Breast epithelium (tissue), 4 donors: ENCODE measurements at regions not wholly inside any gene's neighbourhood (a gene's known extent, or its start where the extent isn't known, plus 50 kb on each side); places are given as distances from the start of the nearest gene placed in this dataset.
"Not testable (repeated sequence)": the region's sequence is repeated elsewhere in the genome, so short reads cannot be mapped to it uniquely, and the experiment has no call there.

ENCODE experiments used
- DNase-seq, 2 donors: peaks; one replicate each; pipeline ENCODE4 v3.0.0-alpha.2; 2019; ENCODE audit warnings: low spot score in 2 of 2
- H3K27ac ChIP-seq, 2 donors: fragments of 200-600 bp; sonication (generic) in 1 of 2; one replicate each; pipeline ENCODE4 v1.5.1; 2016 to 2019; ENCODE audit warnings: mild to moderate bottlenecking in 1 of 2
- H3K27me3 ChIP-seq, 2 donors: fragments of 200-600 bp; sonication (generic) in 1 of 2; one replicate each; pipeline versions ENCODE4 v1.5.1 to v1.6.0; 2017 to 2019; ENCODE audit warnings: control low read depth in 1 of 2, mild to moderate bottlenecking in 1 of 2
- H3K36me3 ChIP-seq: fragments of 200-600 bp; one replicate; pipeline ENCODE4 v1.5.1; 2019
- H3K4me1 ChIP-seq, 2 donors: fragments of 200-600 bp; sonication (generic); one replicate each; pipeline ENCODE4 v1.5.1; 2016 to 2019; ENCODE audit warnings: control low read depth in 1 of 2
- H3K4me3 ChIP-seq, 3 donors: fragments of 200-600 bp; sonication (generic); 1 replicate in 2 of 3; 2 replicates in 1 of 3; pipeline ENCODE4 v1.5.1; 2016 to 2019; ENCODE audit warnings: mild to moderate bottlenecking in 3 of 3, moderate library complexity in 2 of 3
- H3K9me3 ChIP-seq, 2 donors: fragments of 200-600 bp; sonication (generic) in 1 of 2; one replicate each; pipeline ENCODE4 v1.5.1; 2016 to 2019; ENCODE audit warnings: control low read depth in 1 of 2
- CTCF ChIP-seq, 3 donors: fragments of 450-650 bp; IDR thresholded peaks; one replicate each; pipeline ENCODE4 v1.5.1; 2016 to 2017; ENCODE audit warnings: antibody characterized with exemption in 3 of 3, mild to moderate bottlenecking in 3 of 3, moderate library complexity in 3 of 3
- POLR2A ChIP-seq: fragments of 450-650 bp; IDR thresholded peaks from one replicate; pipeline ENCODE4 v1.6.1; 2016; ENCODE audit warnings: antibody characterized with exemption, mild to moderate bottlenecking, moderate library complexity
- POLR2AphosphoS5 ChIP-seq, 3 donors: sonication (generic); formaldehyde crosslinking; IDR thresholded peaks; one replicate each; pipeline ENCODE4 v1.6.1; 2017; ENCODE audit warnings: antibody characterized with exemption in 3 of 3
- intact Hi-C: fragments of 100-400 bp; cut with DNase I; formaldehyde crosslinking; loops from one replicate; pipeline ENCODE4 v1.15.1; 2023; ENCODE audit warnings: low total_unique reads

- no peaks in the 10 kb centered on the region for H3K27me3 ChIP-seq
- intact Hi-C loops = no loop called here
- no peak for TF ChIP-seq CTCF (IDR thresholded peaks at IDR 0.05)
- TF ChIP-seq POLR2AphosphoS5 (IDR thresholded peaks at IDR 0.05) = no peak
- no peak for TF ChIP-seq POLR2A
- H3K4me3 ChIP-seq = no peak overlapping the region
- no peak overlapping the region for H3K27ac ChIP-seq
- no peak for DNase-seq
- H3K9me3 ChIP-seq = no peaks in the 10 kb centered on the region
- H3K36me3 ChIP-seq = no peaks in the 10 kb centered on the region
- no peaks in the 10 kb centered on the region for H3K4me1 ChIP-seq
Measured at GRCh38 chr11:134958870-134959269, 546.8 kb upstream of the B3GAT1 start.

DNA sequence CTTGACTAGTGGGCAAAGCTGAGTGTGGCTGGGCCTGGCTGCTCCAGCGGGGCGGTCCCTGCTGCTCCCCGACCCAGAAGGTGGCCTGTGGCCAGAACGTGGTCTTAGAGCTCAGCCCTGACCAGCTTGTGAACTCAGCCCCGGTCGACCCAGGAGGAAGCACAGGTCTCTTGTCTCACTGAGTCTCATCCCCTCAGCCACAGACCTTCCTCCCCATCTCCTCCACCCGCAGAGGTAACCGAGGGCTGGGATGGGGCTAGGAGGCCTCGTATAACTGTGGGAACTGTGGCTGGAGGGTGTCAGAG is 546.2 kb upstream of the B3GAT1 start:
- no peak overlapping the region for H3K27ac ChIP-seq
- intact Hi-C loops = no loop called here
- H3K4me1 ChIP-seq = no peaks in the 10 kb centered on the region
- DNase-seq = no peak
- H3K9me3 ChIP-seq = no peaks in the 10 kb centered on the region
- TF ChIP-seq POLR2AphosphoS5 (IDR thresholded peaks at IDR 0.05) = no peak
- TF ChIP-seq POLR2A = no peak
- no peak for TF ChIP-seq CTCF (IDR thresholded peaks at IDR 0.05)
- H3K4me3 ChIP-seq = no peak overlapping the region
- H3K36me3 ChIP-seq = no peaks in the 10 kb centered on the region
- no peaks in the 10 kb centered on the region for H3K27me3 ChIP-seq

DNA sequence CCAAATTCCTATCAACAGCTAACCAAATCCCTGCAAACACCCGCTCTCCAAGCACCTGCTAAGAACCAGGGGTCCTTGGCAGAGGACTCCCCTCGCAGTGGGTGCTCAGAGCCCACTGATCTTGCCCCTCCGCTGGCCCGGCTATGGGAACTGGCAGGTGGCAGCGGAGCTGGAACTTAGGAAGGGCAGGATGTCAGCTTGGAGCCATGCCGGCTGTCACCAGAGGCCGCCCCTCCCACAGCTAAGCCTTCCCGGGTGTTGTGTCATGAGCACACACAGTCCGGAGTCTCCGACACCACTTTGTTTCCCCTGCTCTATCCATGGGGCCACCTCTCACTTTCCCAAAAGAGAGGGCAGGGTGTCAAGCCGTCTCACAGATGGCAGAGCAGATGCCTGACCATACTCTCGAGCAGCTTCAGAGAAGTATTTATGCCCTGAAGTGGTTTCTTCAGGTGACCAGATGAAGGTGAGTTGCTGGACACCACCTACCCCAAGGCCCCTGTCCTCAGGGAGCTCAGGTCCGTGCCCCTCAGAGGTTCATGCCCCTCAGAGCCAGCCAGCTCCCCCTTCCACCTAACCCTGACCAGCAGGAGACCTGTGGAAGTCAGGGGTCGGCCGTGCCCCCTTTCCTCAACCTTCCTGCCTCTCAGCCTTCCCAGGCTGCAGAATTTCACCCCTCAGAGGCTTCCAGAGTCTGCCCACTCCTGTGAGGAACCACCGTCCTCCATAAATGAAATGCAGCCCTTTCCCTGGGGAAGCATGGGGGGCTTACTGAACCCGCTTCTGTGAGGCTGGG is 545.7 kb upstream of the B3GAT1 start:
- TF ChIP-seq POLR2AphosphoS5 (IDR thresholded peaks at IDR 0.05) (no peak), POLR2A (no peak), CTCF (IDR thresholded peaks at IDR 0.05) (no peak)
- Histone ChIP-seq H3K36me3 (no peaks in the 10 kb centered on the region), H3K4me3 (no peak overlapping the region), H3K4me1 (no peaks in the 10 kb centered on the region), H3K27me3 (no peaks in the 10 kb centered on the region), H3K9me3 (no peaks in the 10 kb centered on the region), H3K27ac (no peak overlapping the region)
- DNase-seq = no peak
- intact Hi-C loops = no loop called here

- no peaks in the 10 kb centered on the region for H3K36me3 ChIP-seq
- no peaks in the 10 kb centered on the region for H3K4me1 ChIP-seq
- no peak for DNase-seq
- H3K9me3 ChIP-seq = no peaks in the 10 kb centered on the region
- no peak overlapping the region for H3K4me3 ChIP-seq
- TF ChIP-seq POLR2AphosphoS5 (IDR thresholded peaks at IDR 0.05) (no peak), CTCF (IDR thresholded peaks at IDR 0.05) (no peak), POLR2A (no peak)
- intact Hi-C loops = no loop called here
- no peak overlapping the region for H3K27ac ChIP-seq
- H3K27me3 ChIP-seq = no peaks in the 10 kb centered on the region
Measured at GRCh38 chr11:134956450-134957210, 544.6 kb upstream of the B3GAT1 start.

- H3K27me3 ChIP-seq, H3K27ac ChIP-seq, H3K4me3 ChIP-seq, intact Hi-C loops, H3K36me3 ChIP-seq, DNase-seq, H3K4me1 ChIP-seq, H3K9me3 ChIP-seq: not testable (repeated sequence)
Measured at GRCh38 chr11:134955970-134956369, 543.9 kb upstream of the B3GAT1 start.
